Adrenal gland (tissue), 5 donors: ENCODE measurements at regions not wholly inside any gene's neighbourhood (a gene's known extent, or its start where the extent isn't known, plus 50 kb on each side); places are given as distances from the start of the nearest gene placed in this dataset.

Experiments used
- POLR2A ChIP-seq, 2 donors: fragments of 450-650 bp; IDR thresholded peaks; one replicate each; pipeline ENCODE4 v1.6.1; 2017; ENCODE audit warnings: antibody characterized with exemption in 2 of 2, mild to moderate bottlenecking in 2 of 2, moderate library complexity in 1 of 2
- TF ChIP-seq, protein P1 (sequence below), 6 experiments: fragments of 450-650 bp in 4 of 6; fragments of 200-600 bp in 2 of 6; sonication (generic) in 1 of 6; IDR thresholded peaks; 1 replicate in 5 of 6; 2 replicates in 1 of 6; pipeline versions ENCODE4 v1.5.1 to v1.8.0; 2016 to 2021; ENCODE audit warnings: antibody characterized with exemption in 6 of 6, mild to moderate bottlenecking in 2 of 6, moderate library complexity in 1 of 6
- donor health status: DM: no; HTN: no; CAD: no.

- TF ChIP-seq, protein P1, sequence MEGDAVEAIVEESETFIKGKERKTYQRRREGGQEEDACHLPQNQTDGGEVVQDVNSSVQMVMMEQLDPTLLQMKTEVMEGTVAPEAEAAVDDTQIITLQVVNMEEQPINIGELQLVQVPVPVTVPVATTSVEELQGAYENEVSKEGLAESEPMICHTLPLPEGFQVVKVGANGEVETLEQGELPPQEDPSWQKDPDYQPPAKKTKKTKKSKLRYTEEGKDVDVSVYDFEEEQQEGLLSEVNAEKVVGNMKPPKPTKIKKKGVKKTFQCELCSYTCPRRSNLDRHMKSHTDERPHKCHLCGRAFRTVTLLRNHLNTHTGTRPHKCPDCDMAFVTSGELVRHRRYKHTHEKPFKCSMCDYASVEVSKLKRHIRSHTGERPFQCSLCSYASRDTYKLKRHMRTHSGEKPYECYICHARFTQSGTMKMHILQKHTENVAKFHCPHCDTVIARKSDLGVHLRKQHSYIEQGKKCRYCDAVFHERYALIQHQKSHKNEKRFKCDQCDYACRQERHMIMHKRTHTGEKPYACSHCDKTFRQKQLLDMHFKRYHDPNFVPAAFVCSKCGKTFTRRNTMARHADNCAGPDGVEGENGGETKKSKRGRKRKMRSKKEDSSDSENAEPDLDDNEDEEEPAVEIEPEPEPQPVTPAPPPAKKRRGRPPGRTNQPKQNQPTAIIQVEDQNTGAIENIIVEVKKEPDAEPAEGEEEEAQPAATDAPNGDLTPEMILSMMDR (IDR thresholded peaks at IDR 0.05): no peak
- no peak for TF ChIP-seq POLR2A (IDR thresholded peaks at IDR 0.05)
Observed at GRCh38 chr4:137739391-137739790, 207.1 kb upstream of the PCDH18 start.
